OCI-LY1 (cell line): ENCODE measurements at regions not wholly inside any gene's neighbourhood (a gene's known extent, or its start where the extent isn't known, plus 50 kb on each side); places are given as distances from the start of the nearest gene placed in this dataset.

ENCODE experiments used
- EZH2 ChIP-seq: fragments of 200-600 bp; sonication (generic), shearing (Covaris generic); IDR thresholded peaks from 2 replicates; pipeline ENCODE4 v1.8.0; 2017; ENCODE audit warnings: borderline replicate concordance, mixed run types, mild to moderate bottlenecking, antibody characterized with exemption, low read length, moderate library complexity, mixed read lengths
- TF ChIP-seq, protein P1 (sequence below): fragments of 200-600 bp; sonication (generic), shearing (Covaris generic); IDR thresholded peaks from 2 replicates; pipeline ENCODE4 v1.5.1; 2017; ENCODE audit warnings: mild to moderate bottlenecking, antibody characterized with exemption, low read length, moderate library complexity, mixed read lengths

- TF ChIP-seq EZH2: no peak
- TF ChIP-seq, protein P1, sequence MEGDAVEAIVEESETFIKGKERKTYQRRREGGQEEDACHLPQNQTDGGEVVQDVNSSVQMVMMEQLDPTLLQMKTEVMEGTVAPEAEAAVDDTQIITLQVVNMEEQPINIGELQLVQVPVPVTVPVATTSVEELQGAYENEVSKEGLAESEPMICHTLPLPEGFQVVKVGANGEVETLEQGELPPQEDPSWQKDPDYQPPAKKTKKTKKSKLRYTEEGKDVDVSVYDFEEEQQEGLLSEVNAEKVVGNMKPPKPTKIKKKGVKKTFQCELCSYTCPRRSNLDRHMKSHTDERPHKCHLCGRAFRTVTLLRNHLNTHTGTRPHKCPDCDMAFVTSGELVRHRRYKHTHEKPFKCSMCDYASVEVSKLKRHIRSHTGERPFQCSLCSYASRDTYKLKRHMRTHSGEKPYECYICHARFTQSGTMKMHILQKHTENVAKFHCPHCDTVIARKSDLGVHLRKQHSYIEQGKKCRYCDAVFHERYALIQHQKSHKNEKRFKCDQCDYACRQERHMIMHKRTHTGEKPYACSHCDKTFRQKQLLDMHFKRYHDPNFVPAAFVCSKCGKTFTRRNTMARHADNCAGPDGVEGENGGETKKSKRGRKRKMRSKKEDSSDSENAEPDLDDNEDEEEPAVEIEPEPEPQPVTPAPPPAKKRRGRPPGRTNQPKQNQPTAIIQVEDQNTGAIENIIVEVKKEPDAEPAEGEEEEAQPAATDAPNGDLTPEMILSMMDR: no peak
These were observed 95.8 kb downstream of the SEC61G start for GRCh38 chr7:54663186-54663585.
